Lung (tissue), 11 donors: ENCODE measurements at regions not wholly inside any gene's neighbourhood (a gene's known extent, or its start where the extent isn't known, plus 50 kb on each side); places are given as distances from the start of the nearest gene placed in this dataset.

Source experiments
- ATAC-seq: fragments of 200-7000 bp; cut with Tn5 transposase; one replicate; pipeline ENCODE4 v1.9.1; 2020; ENCODE audit warnings: moderate number of reproducible peaks; ENCODE audit not compliant: insufficient read depth, low FRiP score
- DNase-seq, 3 donors: peaks; one replicate each; pipeline ENCODE4 v3.0.0-alpha.2; 2013 to 2017
- H3K27ac ChIP-seq, 2 donors: one replicate each; pipeline ENCODE4 v1.5.1; 2013; ENCODE audit warnings: mild to moderate bottlenecking in 2 of 2, moderate library complexity in 2 of 2, control low read depth in 1 of 2, inconsistent platforms in 1 of 2, low read depth in 1 of 2, low read length in 1 of 2
- H3K27me3 ChIP-seq, 3 donors: one replicate each; pipeline ENCODE4 v1.5.1; 2013; ENCODE audit warnings: low read length in 2 of 3; ENCODE audit not compliant: control insufficient read depth in 3 of 3, insufficient read depth in 3 of 3
- H3K36me3 ChIP-seq, 4 donors: one replicate each; pipeline ENCODE4 v1.5.1; 2013; ENCODE audit warnings: low read length in 4 of 4, mild to moderate bottlenecking in 1 of 4, moderate library complexity in 1 of 4; ENCODE audit not compliant: control insufficient read depth in 4 of 4, insufficient read depth in 4 of 4
- H3K4me1 ChIP-seq, 5 donors: one replicate each; pipeline ENCODE4 v1.5.1; 2013; ENCODE audit warnings: low read length in 5 of 5, mild to moderate bottlenecking in 2 of 5, moderate library complexity in 1 of 5; ENCODE audit not compliant: control insufficient read depth in 5 of 5, insufficient read depth in 5 of 5
- H3K4me3 ChIP-seq: one replicate; pipeline ENCODE4 v1.5.1; 2013; ENCODE audit warnings: mild to moderate bottlenecking, control low read depth, moderate library complexity
- H3K9ac ChIP-seq, 2 donors: one replicate each; pipeline ENCODE4 v1.5.1; 2013; ENCODE audit warnings: low read length in 2 of 2, control low read depth in 1 of 2; ENCODE audit not compliant: insufficient read depth in 1 of 2
- H3K9me3 ChIP-seq, 4 donors: one replicate each; pipeline ENCODE4 v1.5.1; 2013; ENCODE audit warnings: low read length in 3 of 4, mild to moderate bottlenecking in 1 of 4, moderate library complexity in 1 of 4; ENCODE audit not compliant: control insufficient read depth in 4 of 4, insufficient read depth in 3 of 4
- CTCF ChIP-seq: IDR thresholded peaks from 2 replicates; pipeline ENCODE4 v1.5.1; 2012; ENCODE audit warnings: mild to moderate bottlenecking; ENCODE audit errors: control extremely low read depth, extremely low read depth
- WGBS, 2 donors: extraction: QIAGEN DNeasy Blood & Tissue Kit; methylation state at CpG; one replicate each; pipeline ENCODE4 v1.1.7; 2013; 5-methylcytosine and 5-hydroxymethylcytosine counted together
- donor health status: control.
- donor health status: control.
- donor health status: Bipolar disorder and iron deficiency.
- donor health status: healthy.
- donor health status: DM: yes; HTN: yes; CAD: no.

DNA sequence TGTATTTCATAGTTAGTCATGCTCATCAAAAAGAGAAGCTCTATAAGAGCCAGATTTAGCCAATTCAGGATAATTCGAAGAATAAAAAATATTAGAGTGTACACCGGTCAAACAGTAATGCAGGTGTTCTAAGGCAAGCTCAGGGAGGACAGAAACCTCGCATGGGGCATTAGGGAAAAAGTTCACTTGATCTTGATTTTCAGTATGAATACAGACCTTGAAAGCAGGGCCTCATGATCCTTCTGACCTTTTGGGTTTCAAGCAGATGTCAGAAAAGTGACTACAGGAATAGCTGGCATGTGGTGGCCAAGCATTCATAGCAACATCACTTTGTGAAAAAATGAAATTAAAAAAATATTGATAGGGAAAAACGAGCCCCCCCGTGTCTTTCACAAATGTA lies 394.9 kb downstream of the KIF4B start:
- peaks cover 0 to under 1% (median 0%) of the 10 kb centered on the region in 4 donors for H3K9me3 ChIP-seq
- H3K4me3 ChIP-seq: no peak overlapping the region
- H3K27ac ChIP-seq: no peak overlapping the region
- no peaks in the 10 kb centered on the region for H3K4me1 ChIP-seq
- no peaks in the 10 kb centered on the region for H3K36me3 ChIP-seq
- no peaks in the 10 kb centered on the region for H3K27me3 ChIP-seq
- ATAC-seq (no peak), DNase-seq (no peak)
- 79 to 87% methylated on average over 5 of the region's 5 CpGs for WGBS, 2 donors
- no peak overlapping the region for H3K9ac ChIP-seq
- no peak for TF ChIP-seq CTCF

GRCh38 chr5:155416765-155417164 lies 403.2 kb downstream of the KIF4B start:
- DNase-seq (no peak), ATAC-seq (no peak)
- Histone ChIP-seq H3K27ac (no peak overlapping the region), H3K27me3 (no peaks in the 10 kb centered on the region), H3K9ac (no peak overlapping the region), H3K4me1 (no peaks in the 10 kb centered on the region), H3K9me3 (no peaks in the 10 kb centered on the region), H3K36me3 (no peaks in the 10 kb centered on the region), H3K4me3 (no peak overlapping the region)
- TF ChIP-seq CTCF: no peak
- 81 to 87% methylated on average over 1 of the region's 1 CpG for WGBS, 2 donors

DNA sequence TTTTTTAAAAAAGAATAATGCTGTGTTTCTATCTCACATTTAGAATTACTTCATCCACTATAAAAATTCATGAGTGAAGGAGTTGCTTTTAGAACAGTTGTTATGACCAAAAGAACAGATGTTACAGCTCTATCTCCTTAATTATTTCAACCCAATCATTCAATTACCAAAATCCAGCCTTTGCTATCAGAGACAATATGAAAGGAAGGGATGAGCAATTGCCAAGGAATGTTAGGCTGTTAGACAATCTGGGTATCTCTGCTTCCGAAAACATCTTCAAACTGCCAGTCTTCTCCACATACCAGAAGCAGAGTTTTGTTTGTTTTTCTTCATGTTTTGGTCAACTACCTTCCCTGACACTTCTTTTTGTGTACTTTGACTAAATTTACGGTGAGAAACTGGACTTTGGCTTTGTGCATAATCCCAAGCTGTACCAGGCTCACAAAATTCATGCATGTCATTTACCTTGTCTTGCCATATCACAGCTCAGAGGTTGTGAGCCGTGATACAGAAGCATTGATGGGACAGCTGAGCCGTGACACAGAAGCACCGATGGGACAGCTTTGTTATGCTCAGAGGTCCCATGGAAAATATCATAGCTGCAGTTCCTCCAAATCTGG lies 405.5 kb downstream of the KIF4B start:
- no peaks in the 10 kb centered on the region for H3K9me3 ChIP-seq
- no peak for TF ChIP-seq CTCF
- no peaks in the 10 kb centered on the region for H3K36me3 ChIP-seq
- no peaks in the 10 kb centered on the region for H3K4me1 ChIP-seq
- no peak overlapping the region for H3K27ac ChIP-seq
- WGBS, 2 donors: 66 to 89% methylated on average over 5 of the region's 5 CpGs
- no peak for DNase-seq
- no peak for ATAC-seq
- no peak overlapping the region for H3K4me3 ChIP-seq
- H3K9ac ChIP-seq: no peak overlapping the region
- H3K27me3 ChIP-seq: no peaks in the 10 kb centered on the region

DNA sequence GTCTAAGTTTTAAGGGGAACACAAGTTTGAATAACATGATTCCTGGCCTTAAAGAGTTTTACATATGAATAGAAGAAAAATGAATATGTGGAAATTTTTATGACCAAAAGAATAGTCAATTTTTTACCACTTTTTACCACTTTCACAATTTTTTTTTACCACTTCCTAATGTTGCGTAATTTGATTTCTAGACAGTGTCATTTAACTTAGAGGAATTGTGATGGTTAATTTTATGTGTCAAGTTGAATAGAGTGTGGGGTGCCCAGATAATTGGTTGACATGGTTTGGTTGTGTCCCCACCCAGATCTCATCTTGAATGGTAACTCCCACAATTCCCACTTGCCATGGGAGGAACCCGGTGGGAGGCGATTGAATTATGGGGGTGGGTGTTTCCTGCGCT lies 416.6 kb downstream of the KIF4B start:
- Histone ChIP-seq H3K4me3 (no peak overlapping the region), H3K9me3 (no peaks in the 10 kb centered on the region), H3K9ac (no peak overlapping the region), H3K4me1 (no peaks in the 10 kb centered on the region), H3K27me3 (no peaks in the 10 kb centered on the region), H3K36me3 (no peaks in the 10 kb centered on the region), H3K27ac (no peak overlapping the region)
- ATAC-seq (no peak), DNase-seq (no peak)
- 79 to 97% methylated on average over 4 of the region's 4 CpGs for WGBS, 2 donors
- TF ChIP-seq CTCF: no peak
